ENCODE measurements at regions not wholly inside any gene's neighbourhood (a gene's known extent, or its start where the extent isn't known, plus 50 kb on each side); places are given as distances from the start of the nearest gene placed in this dataset.

DNA sequence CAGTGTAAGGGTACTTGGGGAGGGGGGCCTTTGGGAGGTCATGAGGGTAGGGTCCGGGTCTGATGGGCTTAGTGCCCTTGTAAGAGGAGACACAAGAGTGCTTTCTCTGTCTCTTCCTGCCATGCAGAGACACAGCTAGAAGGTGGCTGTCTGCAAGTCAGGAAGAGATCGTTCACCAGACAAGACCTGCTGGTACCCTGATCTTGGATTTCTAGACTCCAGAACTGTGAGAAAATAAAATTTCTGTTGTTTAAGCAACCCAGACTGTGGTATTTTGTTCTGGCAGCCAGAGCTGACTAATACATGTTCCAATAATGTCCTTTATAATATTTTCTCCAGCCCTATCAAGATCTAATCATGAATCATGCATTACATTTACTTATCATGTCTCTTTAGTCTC is 130.0 kb upstream of the VEPH1 start:
- no peaks in the 10 kb centered on the region for H3K79me2 ChIP-seq (ENCODE audit: control insufficient read depth, insufficient read depth, low read length)
- no peak for TF ChIP-seq EZH2 (IDR thresholded peaks at IDR 0.05; ENCODE audit: low read length, missing control alignments)
- TF ChIP-seq, protein P1, sequence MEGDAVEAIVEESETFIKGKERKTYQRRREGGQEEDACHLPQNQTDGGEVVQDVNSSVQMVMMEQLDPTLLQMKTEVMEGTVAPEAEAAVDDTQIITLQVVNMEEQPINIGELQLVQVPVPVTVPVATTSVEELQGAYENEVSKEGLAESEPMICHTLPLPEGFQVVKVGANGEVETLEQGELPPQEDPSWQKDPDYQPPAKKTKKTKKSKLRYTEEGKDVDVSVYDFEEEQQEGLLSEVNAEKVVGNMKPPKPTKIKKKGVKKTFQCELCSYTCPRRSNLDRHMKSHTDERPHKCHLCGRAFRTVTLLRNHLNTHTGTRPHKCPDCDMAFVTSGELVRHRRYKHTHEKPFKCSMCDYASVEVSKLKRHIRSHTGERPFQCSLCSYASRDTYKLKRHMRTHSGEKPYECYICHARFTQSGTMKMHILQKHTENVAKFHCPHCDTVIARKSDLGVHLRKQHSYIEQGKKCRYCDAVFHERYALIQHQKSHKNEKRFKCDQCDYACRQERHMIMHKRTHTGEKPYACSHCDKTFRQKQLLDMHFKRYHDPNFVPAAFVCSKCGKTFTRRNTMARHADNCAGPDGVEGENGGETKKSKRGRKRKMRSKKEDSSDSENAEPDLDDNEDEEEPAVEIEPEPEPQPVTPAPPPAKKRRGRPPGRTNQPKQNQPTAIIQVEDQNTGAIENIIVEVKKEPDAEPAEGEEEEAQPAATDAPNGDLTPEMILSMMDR (conservative IDR thresholded peaks at IDR 0.05 in 1 of 2, IDR thresholded peaks at IDR 0.05 in 1 of 2; ENCODE audit: low read depth in 1 of 2, low read length in 2 of 2) = no peak
- no peak overlapping the region for H3K27ac ChIP-seq (ENCODE audit: insufficient read depth, low read length)
- no peaks in the 10 kb centered on the region for H3K4me1 ChIP-seq (ENCODE audit: control insufficient read depth, extremely low read depth, insufficient read depth, low read length)
- no peak overlapping the region for H2AFZ ChIP-seq (ENCODE audit: low read length)
- no peak overlapping the region for H3K9ac ChIP-seq (ENCODE audit: insufficient read depth, low read length)
- H3K9me3 ChIP-seq (ENCODE audit: control insufficient read depth, insufficient read depth, low read depth, low read length) = no peaks in the 10 kb centered on the region
- no peak overlapping the region for H3K4me2 ChIP-seq (ENCODE audit: extremely low read depth, insufficient read depth, low read length)
- DNase-seq (ENCODE audit: low read depth in 2 of 2) = no peak
- H3K36me3 ChIP-seq (ENCODE audit: control insufficient read depth, insufficient read depth, low read length) = no peaks in the 10 kb centered on the region
- H3K4me3 ChIP-seq (replicated peaks in 1 of 4; ENCODE audit: control extremely low read depth in 1 of 4, insufficient read depth in 1 of 4, low read depth in 3 of 4, low read length in 4 of 4) = no peak overlapping the region
- H3K27me3 ChIP-seq (ENCODE audit: control insufficient read depth, insufficient read depth, low read length) = peaks cover 4% of the 10 kb centered on the region
- H4K20me1 ChIP-seq (ENCODE audit: control insufficient read depth, extremely low read depth, insufficient read depth, low read length) = no peaks in the 10 kb centered on the region

DNA sequence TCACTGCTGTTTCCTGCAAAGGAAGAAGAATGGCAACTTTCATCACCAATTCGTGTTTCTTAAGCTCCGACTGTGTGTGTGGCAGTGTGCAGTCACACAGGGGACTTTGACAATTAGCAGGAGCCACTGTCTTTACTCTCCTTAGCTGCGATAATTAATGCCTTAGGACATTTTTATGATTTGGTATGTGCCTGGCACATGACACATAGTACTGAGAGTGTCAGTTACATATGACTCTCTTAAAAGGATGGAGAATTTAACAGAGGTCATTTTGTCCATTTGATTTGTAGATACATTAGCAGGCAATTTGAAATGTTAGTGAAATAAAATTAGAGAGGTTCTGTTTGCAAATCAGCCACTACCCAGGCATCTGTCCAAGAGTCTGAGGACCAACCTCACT is 128.9 kb upstream of the VEPH1 start:
- no peaks in the 10 kb centered on the region for H3K4me1 ChIP-seq (ENCODE audit: control insufficient read depth, extremely low read depth, insufficient read depth, low read length)
- H2AFZ ChIP-seq (ENCODE audit: low read length) = no peak overlapping the region

DNA sequence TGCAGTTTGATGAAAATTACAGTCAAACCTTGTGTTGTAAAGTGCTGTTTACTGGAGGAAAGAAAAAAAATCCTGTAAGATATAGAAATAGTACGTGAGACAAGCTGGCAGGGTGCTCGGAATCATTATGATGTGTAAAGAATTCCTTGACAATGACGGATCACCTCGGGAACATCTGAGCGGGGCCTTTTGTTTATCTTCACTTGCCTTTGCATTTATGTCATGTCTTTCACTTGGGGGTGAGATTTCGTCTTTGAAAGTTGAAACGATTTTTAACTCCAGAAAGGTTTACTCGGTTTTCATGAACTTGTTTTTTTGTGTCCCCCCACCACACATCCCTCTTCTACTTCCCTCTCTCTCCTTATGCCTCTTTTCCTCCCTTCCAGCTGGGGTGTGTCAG is 128.3 kb upstream of the VEPH1 start:
- H3K79me2 ChIP-seq (ENCODE audit: control insufficient read depth, insufficient read depth, low read length) = no peaks in the 10 kb centered on the region
- no peaks in the 10 kb centered on the region for H3K36me3 ChIP-seq (ENCODE audit: control insufficient read depth, insufficient read depth, low read length)
- no peaks in the 10 kb centered on the region for H4K20me1 ChIP-seq (ENCODE audit: control insufficient read depth, extremely low read depth, insufficient read depth, low read length)
- no peak overlapping the region for H3K4me2 ChIP-seq (ENCODE audit: extremely low read depth, insufficient read depth, low read length)
- no peak overlapping the region for H2AFZ ChIP-seq (ENCODE audit: low read length)
- TF ChIP-seq, protein P1 (conservative IDR thresholded peaks at IDR 0.05 in 1 of 2, IDR thresholded peaks at IDR 0.05 in 1 of 2; ENCODE audit: low read depth in 1 of 2, low read length in 2 of 2) = no peak
- TF ChIP-seq EZH2 (IDR thresholded peaks at IDR 0.05; ENCODE audit: low read length, missing control alignments) = no peak
- H3K9me3 ChIP-seq (ENCODE audit: control insufficient read depth, insufficient read depth, low read depth, low read length) = no peaks in the 10 kb centered on the region
- H3K27me3 ChIP-seq (ENCODE audit: control insufficient read depth, insufficient read depth, low read length) = peaks cover 4% of the 10 kb centered on the region
- no peak overlapping the region for H3K4me3 ChIP-seq (replicated peaks in 1 of 4; ENCODE audit: control extremely low read depth in 1 of 4, insufficient read depth in 1 of 4, low read depth in 3 of 4, low read length in 4 of 4)
- no peak overlapping the region for H3K9ac ChIP-seq (ENCODE audit: insufficient read depth, low read length)
- H3K27ac ChIP-seq (ENCODE audit: insufficient read depth, low read length) = no peak overlapping the region
- H3K4me1 ChIP-seq (ENCODE audit: control insufficient read depth, extremely low read depth, insufficient read depth, low read length) = no peaks in the 10 kb centered on the region
- DNase-seq (ENCODE audit: low read depth in 2 of 2) = peak in 1 of 2 donors; percentile 10

More for the DNA sequence above, 128.9 kb upstream of the VEPH1 start:
- Histone ChIP-seq H4K20me1 (ENCODE audit: control insufficient read depth, extremely low read depth, insufficient read depth, low read length) (no peaks in the 10 kb centered on the region), H3K36me3 (ENCODE audit: control insufficient read depth, insufficient read depth, low read length) (no peaks in the 10 kb centered on the region), H3K4me3 (replicated peaks in 1 of 4; ENCODE audit: control extremely low read depth in 1 of 4, insufficient read depth in 1 of 4, low read depth in 3 of 4, low read length in 4 of 4) (no peak overlapping the region), H3K27ac (ENCODE audit: insufficient read depth, low read length) (no peak overlapping the region), H3K4me2 (ENCODE audit: extremely low read depth, insufficient read depth, low read length) (no peak overlapping the region), H3K9me3 (ENCODE audit: control insufficient read depth, insufficient read depth, low read depth, low read length) (no peaks in the 10 kb centered on the region), H3K27me3 (ENCODE audit: control insufficient read depth, insufficient read depth, low read length) (peaks cover 4% of the 10 kb centered on the region), H3K79me2 (ENCODE audit: control insufficient read depth, insufficient read depth, low read length) (no peaks in the 10 kb centered on the region), H3K9ac (ENCODE audit: insufficient read depth, low read length) (no peak overlapping the region)
- TF ChIP-seq EZH2 (IDR thresholded peaks at IDR 0.05; ENCODE audit: low read length, missing control alignments) = no peak
- TF ChIP-seq, protein P1 (conservative IDR thresholded peaks at IDR 0.05 in 1 of 2, IDR thresholded peaks at IDR 0.05 in 1 of 2; ENCODE audit: low read depth in 1 of 2, low read length in 2 of 2) = no peak
- no peak for DNase-seq (ENCODE audit: low read depth in 2 of 2)
